CD8-positive, alpha-beta memory T cell (primary cell): ENCODE measurements at regions not wholly inside any gene's neighbourhood (a gene's known extent, or its start where the extent isn't known, plus 50 kb on each side); places are given as distances from the start of the nearest gene placed in this dataset.

Experiments
- CTCF ChIA-PET: fragments of 350-600 bp; sonication (Branson Sonifier 250); formaldehyde crosslinking; loops from one replicate; lab custom pipeline; 2021; ENCODE audit warnings: antibody characterized with exemption; lab: Charles Lee
- POLR2A ChIA-PET: fragments of 350-600 bp; sonication (Branson Sonifier 250); formaldehyde crosslinking; loops from one replicate; lab custom pipeline; 2021; ENCODE audit warnings: antibody characterized with exemption; lab: Charles Lee
- DNase-seq, 5 donors: peaks; one replicate each; pipeline versions ENCODE4 v3.0.0 to v3.0.0-alpha.2; 2020 to 2022; ENCODE audit warnings: mixed read lengths in 1 of 5
- H3K27ac ChIP-seq: one replicate; pipeline ENCODE4 v1.7.0; 2013; ENCODE audit warnings: low read depth, mild to moderate bottlenecking, low read length, moderate library complexity
- H3K27me3 ChIP-seq: 2 replicates; pipeline ENCODE4 v1.7.0; 2013; ENCODE audit warnings: low read length, mild to moderate bottlenecking; ENCODE audit not compliant: insufficient read depth, poor library complexity, severe bottlenecking
- H3K36me3 ChIP-seq: 2 replicates; pipeline ENCODE4 v1.7.0; 2013; ENCODE audit warnings: mild to moderate bottlenecking, low read length, moderate library complexity; ENCODE audit not compliant: insufficient read depth
- H3K4me1 ChIP-seq: 2 replicates; pipeline ENCODE4 v1.7.0; 2013; ENCODE audit warnings: mild to moderate bottlenecking, low read length, moderate library complexity; ENCODE audit not compliant: insufficient read depth
- H3K4me3 ChIP-seq: 2 replicates; pipeline ENCODE4 v1.7.0; 2013; ENCODE audit warnings: mild to moderate bottlenecking, low read length
- H3K9me3 ChIP-seq: 2 replicates; pipeline ENCODE4 v1.7.0; 2013; ENCODE audit warnings: mild to moderate bottlenecking, low read length
- H3K27ac Mint-ChIP-seq, 8 donors: one replicate each; pipeline ENCODE4 v1.8.0; 2020 to 2021; ENCODE audit warnings: mixed read lengths in 8 of 8, mild to moderate bottlenecking in 6 of 8, inconsistent platforms in 3 of 8, moderate library complexity in 3 of 8
- H3K27me3 Mint-ChIP-seq, 2 donors: one replicate each; pipeline ENCODE4 v1.8.0; 2020 to 2021; ENCODE audit warnings: mixed read lengths in 2 of 2, mild to moderate bottlenecking in 1 of 2, moderate library complexity in 1 of 2
- H3K36me3 Mint-ChIP-seq, 3 donors: one replicate each; pipeline ENCODE4 v1.8.0; 2020 to 2021; ENCODE audit warnings: mixed read lengths in 3 of 3, inconsistent platforms in 1 of 3, mild to moderate bottlenecking in 1 of 3
- H3K4me1 Mint-ChIP-seq, 3 donors: one replicate each; pipeline ENCODE4 v1.8.0; 2020 to 2021; ENCODE audit warnings: mixed read lengths in 3 of 3, inconsistent platforms in 1 of 3, mild to moderate bottlenecking in 1 of 3
- H3K4me3 Mint-ChIP-seq, 7 donors: one replicate each; pipeline ENCODE4 v1.8.0; 2020 to 2021; ENCODE audit warnings: mixed read lengths in 7 of 7, mild to moderate bottlenecking in 6 of 7, moderate library complexity in 4 of 7, inconsistent platforms in 2 of 7
- H3K9me3 Mint-ChIP-seq, 5 donors: one replicate each; pipeline ENCODE4 v1.8.0; 2020 to 2022; ENCODE audit warnings: mixed read lengths in 5 of 5, mild to moderate bottlenecking in 3 of 5, moderate library complexity in 2 of 5, inconsistent platforms in 1 of 5

- Mint-ChIP-seq H3K4me1 (no peaks in the 10 kb centered on the region), H3K4me3 (no peak overlapping the region), H3K27me3 (peaks cover 0 to 2% of the 10 kb centered on the region in 2 donors), H3K36me3 (no peaks in the 10 kb centered on the region), H3K9me3 (peaks cover 0 to 4% (median 0%) of the 10 kb centered on the region in 5 donors), H3K27ac (no peak overlapping the region)
- POLR2A ChIA-PET, result no interaction called here
- Histone ChIP-seq H3K27me3 (no peaks in the 10 kb centered on the region), H3K9me3 (no peaks in the 10 kb centered on the region), H3K36me3 (no peaks in the 10 kb centered on the region), H3K4me3 (no peak overlapping the region), H3K4me1 (no peaks in the 10 kb centered on the region), H3K27ac (no peak overlapping the region)
- CTCF ChIA-PET, result no interaction called here
- no peak for DNase-seq
These were observed 275.0 kb upstream of the MIR17HG start for GRCh38 chr13:91072486-91072885.

GRCh38 chr13:91074091-91074490 is 273.4 kb upstream of the MIR17HG start:
- DNase-seq, result no peak
- Histone ChIP-seq H3K27ac (no peak overlapping the region), H3K27me3 (no peaks in the 10 kb centered on the region), H3K4me1 (no peaks in the 10 kb centered on the region), H3K9me3 (no peaks in the 10 kb centered on the region), H3K36me3 (no peaks in the 10 kb centered on the region), H3K4me3 (no peak overlapping the region)
- Mint-ChIP-seq H3K9me3 (peaks cover 0 to 4% (median 0%) of the 10 kb centered on the region in 5 donors), H3K4me1 (no peaks in the 10 kb centered on the region), H3K4me3 (no peak overlapping the region), H3K27ac (no peak overlapping the region), H3K36me3 (no peaks in the 10 kb centered on the region), H3K27me3 (no peaks in the 10 kb centered on the region)
- ChIA-PET CTCF (no interaction called here), POLR2A (no interaction called here)

DNA sequence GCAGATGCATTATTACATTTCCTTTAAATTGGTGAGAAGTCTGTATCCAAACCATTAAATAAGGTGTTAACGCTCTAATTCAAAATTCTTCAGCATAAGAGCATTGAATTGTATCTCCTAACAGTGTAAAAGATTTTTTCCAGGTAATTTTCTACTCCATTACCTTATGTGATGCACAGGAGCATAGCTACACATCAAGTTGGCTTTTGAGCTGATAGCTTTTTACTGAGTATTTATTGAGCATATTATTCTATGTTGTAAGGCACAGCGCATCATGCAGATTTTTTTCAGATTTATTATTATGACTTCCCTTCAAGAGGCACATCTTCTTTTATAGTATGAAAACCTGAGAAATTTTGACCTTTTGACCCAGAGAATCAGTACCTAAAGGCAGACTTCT is 270.7 kb upstream of the MIR17HG start:
- no peaks in the 10 kb centered on the region for H3K9me3 ChIP-seq
- no peaks in the 10 kb centered on the region for H3K36me3 ChIP-seq
- H3K27ac ChIP-seq, result no peak overlapping the region
- no peaks in the 10 kb centered on the region for H3K27me3 ChIP-seq
- no peak for DNase-seq
- Mint-ChIP-seq H3K4me3 (no peak overlapping the region), H3K36me3 (no peaks in the 10 kb centered on the region), H3K27me3 (no peaks in the 10 kb centered on the region), H3K4me1 (no peaks in the 10 kb centered on the region), H3K27ac (no peak overlapping the region), H3K9me3 (peaks cover 0 to 3% (median 0%) of the 10 kb centered on the region in 5 donors)
- no peak overlapping the region for H3K4me3 ChIP-seq
- POLR2A ChIA-PET, result no interaction called here
- CTCF ChIA-PET, result no interaction called here
- H3K4me1 ChIP-seq, result no peaks in the 10 kb centered on the region

DNA sequence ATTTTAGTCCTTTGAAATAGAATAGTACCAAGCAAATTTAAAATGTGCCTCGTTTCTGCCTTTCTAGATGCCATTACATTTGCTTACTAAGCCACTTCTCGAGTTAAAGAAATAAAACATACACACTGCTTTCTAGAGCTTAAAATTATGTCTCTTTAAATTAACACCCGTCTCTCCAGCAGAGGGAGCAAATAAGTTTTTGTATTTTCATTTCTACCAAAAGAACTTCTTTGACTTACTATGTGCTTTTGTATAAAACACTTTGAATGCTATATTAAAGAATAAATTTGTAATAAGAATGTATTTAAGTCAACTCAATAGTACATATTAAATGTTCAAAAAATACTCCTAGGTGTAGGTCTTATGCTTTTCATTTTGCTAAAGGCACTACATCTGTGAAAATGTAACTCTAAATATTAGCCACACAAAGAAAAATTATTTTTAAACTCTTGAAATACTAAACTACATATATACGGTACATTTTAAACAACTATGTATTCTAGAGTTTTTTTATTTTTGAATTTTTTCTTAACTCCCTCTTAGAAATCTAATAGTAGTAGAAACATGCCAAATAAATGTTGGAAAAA is 269.3 kb upstream of the MIR17HG start:
- H3K4me3 Mint-ChIP-seq, result no peak overlapping the region
- H3K27me3 Mint-ChIP-seq, result no peaks in the 10 kb centered on the region
- ChIA-PET POLR2A (no interaction called here), CTCF (no interaction called here)
- H3K9me3 ChIP-seq, result no peaks in the 10 kb centered on the region
- H3K27ac ChIP-seq, result no peak overlapping the region
- no peaks in the 10 kb centered on the region for H3K36me3 Mint-ChIP-seq
- H3K27ac Mint-ChIP-seq, result no peak overlapping the region
- peaks cover 0 to 3% (median 0%) of the 10 kb centered on the region in 5 donors for H3K9me3 Mint-ChIP-seq
- no peaks in the 10 kb centered on the region for H3K36me3 ChIP-seq
- no peak for DNase-seq
- no peaks in the 10 kb centered on the region for H3K4me1 ChIP-seq
- H3K4me3 ChIP-seq, result no peak overlapping the region
- H3K27me3 ChIP-seq, result no peaks in the 10 kb centered on the region
- H3K4me1 Mint-ChIP-seq, result no peaks in the 10 kb centered on the region

- Histone ChIP-seq H3K4me1 (no peaks in the 10 kb centered on the region), H3K27me3 (no peaks in the 10 kb centered on the region), H3K36me3 (no peaks in the 10 kb centered on the region), H3K27ac (no peak overlapping the region), H3K9me3 (no peaks in the 10 kb centered on the region), H3K4me3 (no peak overlapping the region)
- H3K27ac Mint-ChIP-seq, result no peak overlapping the region
- no peak overlapping the region for H3K4me3 Mint-ChIP-seq
- H3K27me3 Mint-ChIP-seq, result no peaks in the 10 kb centered on the region
- POLR2A ChIA-PET, result no interaction called here
- no peaks in the 10 kb centered on the region for H3K36me3 Mint-ChIP-seq
- CTCF ChIA-PET, result no interaction called here
- no peaks in the 10 kb centered on the region for H3K4me1 Mint-ChIP-seq
- no peak for DNase-seq
- H3K9me3 Mint-ChIP-seq, result peaks cover 0 to 3% (median 0%) of the 10 kb centered on the region in 5 donors
These were observed 268.3 kb upstream of the MIR17HG start for GRCh38 chr13:91079176-91079575.

GRCh38 chr13:91085127-91085526 is 262.4 kb upstream of the MIR17HG start:
- no peak overlapping the region for H3K4me3 ChIP-seq
- H3K27me3 ChIP-seq, result no peaks in the 10 kb centered on the region
- H3K4me1 Mint-ChIP-seq, result no peaks in the 10 kb centered on the region
- H3K27me3 Mint-ChIP-seq, result no peaks in the 10 kb centered on the region
- no peak overlapping the region for H3K27ac ChIP-seq
- no peaks in the 10 kb centered on the region for H3K4me1 ChIP-seq
- no peak overlapping the region for H3K27ac Mint-ChIP-seq
- ChIA-PET CTCF (no interaction called here), POLR2A (no interaction called here)
- H3K9me3 ChIP-seq, result no peaks in the 10 kb centered on the region
- H3K9me3 Mint-ChIP-seq, result peaks cover 0 to 3% (median 0%) of the 10 kb centered on the region in 5 donors
- no peaks in the 10 kb centered on the region for H3K36me3 ChIP-seq
- H3K4me3 Mint-ChIP-seq, result no peak overlapping the region
- no peaks in the 10 kb centered on the region for H3K36me3 Mint-ChIP-seq
- no peak for DNase-seq

GRCh38 chr13:91086936-91087716 is 260.4 kb upstream of the MIR17HG start:
- Mint-ChIP-seq H3K9me3 (no peaks in the 10 kb centered on the region), H3K27me3 (no peaks in the 10 kb centered on the region), H3K4me1 (no peaks in the 10 kb centered on the region), H3K36me3 (no peaks in the 10 kb centered on the region), H3K27ac (no peak overlapping the region), H3K4me3 (no peak overlapping the region)
- DNase-seq, result no peak
- no peaks in the 10 kb centered on the region for H3K9me3 ChIP-seq
- no peak overlapping the region for H3K27ac ChIP-seq
- ChIA-PET CTCF (no interaction called here), POLR2A (no interaction called here)
- H3K27me3 ChIP-seq, result no peaks in the 10 kb centered on the region
- no peaks in the 10 kb centered on the region for H3K4me1 ChIP-seq
- H3K4me3 ChIP-seq, result no peak overlapping the region
- H3K36me3 ChIP-seq, result no peaks in the 10 kb centered on the region

DNA sequence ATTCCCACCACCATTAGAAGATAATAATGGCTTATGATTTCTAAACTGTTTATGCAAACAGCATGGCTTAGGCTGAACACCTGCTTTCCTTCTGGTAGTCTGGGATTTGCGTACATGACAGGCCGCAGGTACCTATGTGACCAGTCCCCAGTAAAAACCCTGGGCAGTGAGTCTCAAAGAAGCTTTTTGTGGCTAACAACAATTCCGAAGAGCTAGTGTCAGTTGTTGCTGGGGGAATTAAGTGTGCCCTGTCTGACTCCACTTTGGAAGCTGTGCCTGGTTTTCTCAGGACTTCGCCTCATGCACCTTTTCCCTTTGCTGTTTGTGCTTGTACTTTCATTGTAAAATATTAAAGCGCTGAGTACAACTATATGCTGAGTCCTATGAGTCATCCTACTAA is 250.2 kb upstream of the MIR17HG start:
- no peaks in the 10 kb centered on the region for H3K27me3 ChIP-seq
- Mint-ChIP-seq H3K36me3 (no peaks in the 10 kb centered on the region), H3K27me3 (no peaks in the 10 kb centered on the region), H3K4me3 (peak overlapping the region in 1 of 7 donors; percentile 36), H3K9me3 (no peaks in the 10 kb centered on the region), H3K4me1 (no peaks in the 10 kb centered on the region), H3K27ac (no peak overlapping the region)
- ChIA-PET POLR2A (no interaction called here), CTCF (no interaction called here)
- no peaks in the 10 kb centered on the region for H3K36me3 ChIP-seq
- DNase-seq, result no peak
- H3K4me1 ChIP-seq, result no peaks in the 10 kb centered on the region
- H3K9me3 ChIP-seq, result no peaks in the 10 kb centered on the region
- H3K27ac ChIP-seq, result no peak overlapping the region
- no peak overlapping the region for H3K4me3 ChIP-seq
